Heart right ventricle (tissue), 16 donors: ENCODE measurements at regions not wholly inside any gene's neighbourhood (a gene's known extent, or its start where the extent isn't known, plus 50 kb on each side); places are given as distances from the start of the nearest gene placed in this dataset.
A peak's percentile ranks its signal among the peaks of the same experiment; 100 is the strongest.

Experiments used
- ATAC-seq, 8 donors: fragments of 200-7000 bp; cut with Tn5 transposase; one replicate each; pipeline ENCODE4 v1.9.1; 2020; ENCODE audit warnings: mild to moderate bottlenecking in 8 of 8, moderate library complexity in 8 of 8, moderate number of reproducible peaks in 1 of 8
- DNase-seq, 2 donors: peaks; one replicate each; pipeline ENCODE4 v3.0.0-alpha.2; 2020
- H3K27ac ChIP-seq, 10 donors: fragments of 200-600 bp; sonication (generic) in 2 of 10; one replicate each; pipeline versions ENCODE4 v1.5.0 to v1.8.0; 2020 to 2022; ENCODE audit warnings: mild to moderate bottlenecking in 3 of 10
- H3K27me3 ChIP-seq, 7 donors: fragments of 200-600 bp; one replicate each; pipeline ENCODE4 v1.8.0; 2021 to 2022; ENCODE audit warnings: mild to moderate bottlenecking in 2 of 7
- H3K36me3 ChIP-seq, 9 donors: fragments of 200-600 bp; sonication (generic) in 1 of 9; one replicate each; pipeline versions ENCODE4 v1.5.0 to v1.8.0; 2020 to 2022; ENCODE audit warnings: mild to moderate bottlenecking in 2 of 9
- H3K4me1 ChIP-seq, 9 donors: fragments of 200-600 bp; sonication (generic) in 1 of 9; one replicate each; pipeline versions ENCODE4 v1.5.0 to v1.8.0; 2020 to 2022; ENCODE audit warnings: mild to moderate bottlenecking in 4 of 9
- H3K4me3 ChIP-seq, 10 donors: fragments of 200-600 bp; sonication (generic) in 2 of 10; one replicate each; pipeline versions ENCODE4 v1.5.0 to v1.8.0; 2020 to 2022; ENCODE audit warnings: mild to moderate bottlenecking in 7 of 10, moderate library complexity in 2 of 10
- H3K9me3 ChIP-seq, 11 donors: fragments of 200-600 bp in 10 of 11; sonication (generic) in 2 of 11; one replicate each; pipeline versions ENCODE4 v1.5.0 to v1.8.0; 2013 to 2022; ENCODE audit warnings: mild to moderate bottlenecking in 2 of 11, control low read depth in 1 of 11, moderate library complexity in 1 of 11
- WGBS, 2 donors: extraction: QIAGEN DNeasy Blood & Tissue Kit; methylation state at CpG; one replicate each; pipeline ENCODE4 v1.1.7; 2013; ENCODE audit warnings: inconsistent platforms in 1 of 2; 5-methylcytosine and 5-hydroxymethylcytosine counted together
- intact Hi-C, 10 donors: fragments of 100-400 bp; cut with DNase I; formaldehyde crosslinking; loops; one replicate each; pipeline versions ENCODE4 v1.11.1 to v1.14.2; 2022
- TF ChIP-seq, protein P1 (sequence below), 9 donors: fragments of 200-600 bp; sonication (generic) in 2 of 9; IDR thresholded peaks; one replicate each; pipeline versions ENCODE4 v1.5.0 to v1.8.0; 2021 to 2022; ENCODE audit warnings: antibody characterized with exemption in 9 of 9, mild to moderate bottlenecking in 5 of 9, moderate library complexity in 1 of 9
- donor health status: Arrhythmogenic right ventricular cardiomyopathy.
- donor health status: ischemic (EF 13 %, LVEDD 7.1; RV severe dilation, severe dysfunction).
- donor health status: healthy with polysubstance abuse.
- donor health status: DM: no; HTN: yes; CAD: no.
- donor health status: DM: no; HTN: no; CAD: no.
- donor health status: ischemic (EF 25% LVEDD 6.9; RV normal size, moderate dysfunction).
- donor health status: ischemic (EF 25% LVEDD 5.7; RV mildly dilated, moderate dysfunction).
- donor health status: healthy.
- donor health status: DM: yes; HTN: yes; CAD: no.
- donor health status: Ischemic cardiomyopathy.
- donor health status: ischemic (EF 35%, LVEDD 5.7; RV mildly dilated, moderate dysfunction).
- donor health status: nonischemic (EF 11% LVEDD 7.7; RV severe dilation, severe dysfunction).
- donor health status: DM: yes; HTN: yes; CAD: no.
- donor health status: PGD.
- donor health status: ischemic (EF 29% LVEDD 5.4; RV normal size, mild dysfunction).
- donor health status: nonischemic (EF 23%, LVEDD 6.1; RV moderate dilation, normal function).

DNA sequence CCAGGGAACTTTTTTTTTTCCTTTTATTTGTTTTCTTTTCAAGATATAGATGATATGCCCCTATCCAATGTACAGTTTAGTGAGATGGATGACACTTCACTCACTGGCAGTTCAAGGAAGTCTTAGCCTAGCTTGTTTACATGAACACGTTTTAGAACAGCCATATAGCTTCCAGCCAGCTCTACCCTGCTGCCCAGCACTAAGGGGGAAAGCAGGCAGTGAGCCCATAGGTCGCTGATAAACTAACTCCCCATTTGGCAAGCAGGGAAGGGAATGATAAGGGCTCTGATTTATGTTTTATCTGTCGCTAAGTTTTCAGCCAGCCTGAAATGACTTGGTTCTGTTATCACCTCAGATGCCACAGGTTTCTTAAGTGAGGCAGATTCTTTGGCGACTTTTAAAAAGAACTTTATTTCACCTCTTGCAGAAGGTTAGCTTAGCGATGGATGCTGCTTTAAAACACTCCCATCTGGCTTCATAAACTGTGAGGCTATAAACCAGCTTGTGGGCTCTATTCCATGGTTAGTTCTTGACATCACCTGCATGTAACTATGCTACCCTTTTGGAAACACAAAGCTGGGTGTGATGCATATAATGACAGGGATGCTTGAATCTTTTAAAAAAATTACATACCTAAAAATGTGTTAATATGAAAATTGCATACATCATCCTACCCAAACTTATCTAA is 348.4 kb downstream of the FBXO8 start:
- intact Hi-C loops, result loop anchor here in 1 of 10 donors (10.0 kb wide), 1 partner anchor 400 kb away; the partner anchor contains the start of gene HAND2
- Histone ChIP-seq H3K36me3 (no peaks in the 10 kb centered on the region), H3K27ac (no peak overlapping the region), H3K9me3 (no peaks in the 10 kb centered on the region), H3K27me3 (peaks cover 0 to 3% (median 0%) of the 10 kb centered on the region in 7 donors), H3K4me3 (no peak overlapping the region), H3K4me1 (no peaks in the 10 kb centered on the region)
- TF ChIP-seq, protein P1, sequence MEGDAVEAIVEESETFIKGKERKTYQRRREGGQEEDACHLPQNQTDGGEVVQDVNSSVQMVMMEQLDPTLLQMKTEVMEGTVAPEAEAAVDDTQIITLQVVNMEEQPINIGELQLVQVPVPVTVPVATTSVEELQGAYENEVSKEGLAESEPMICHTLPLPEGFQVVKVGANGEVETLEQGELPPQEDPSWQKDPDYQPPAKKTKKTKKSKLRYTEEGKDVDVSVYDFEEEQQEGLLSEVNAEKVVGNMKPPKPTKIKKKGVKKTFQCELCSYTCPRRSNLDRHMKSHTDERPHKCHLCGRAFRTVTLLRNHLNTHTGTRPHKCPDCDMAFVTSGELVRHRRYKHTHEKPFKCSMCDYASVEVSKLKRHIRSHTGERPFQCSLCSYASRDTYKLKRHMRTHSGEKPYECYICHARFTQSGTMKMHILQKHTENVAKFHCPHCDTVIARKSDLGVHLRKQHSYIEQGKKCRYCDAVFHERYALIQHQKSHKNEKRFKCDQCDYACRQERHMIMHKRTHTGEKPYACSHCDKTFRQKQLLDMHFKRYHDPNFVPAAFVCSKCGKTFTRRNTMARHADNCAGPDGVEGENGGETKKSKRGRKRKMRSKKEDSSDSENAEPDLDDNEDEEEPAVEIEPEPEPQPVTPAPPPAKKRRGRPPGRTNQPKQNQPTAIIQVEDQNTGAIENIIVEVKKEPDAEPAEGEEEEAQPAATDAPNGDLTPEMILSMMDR (IDR thresholded peaks at IDR 0.05), result no peak
- DNase-seq (no peak), ATAC-seq (peak in 2 of 8 donors; percentile 54 to 55)
- 4 to 10% methylated on average over 5 of the region's 5 CpGs for WGBS, 2 donors

DNA sequence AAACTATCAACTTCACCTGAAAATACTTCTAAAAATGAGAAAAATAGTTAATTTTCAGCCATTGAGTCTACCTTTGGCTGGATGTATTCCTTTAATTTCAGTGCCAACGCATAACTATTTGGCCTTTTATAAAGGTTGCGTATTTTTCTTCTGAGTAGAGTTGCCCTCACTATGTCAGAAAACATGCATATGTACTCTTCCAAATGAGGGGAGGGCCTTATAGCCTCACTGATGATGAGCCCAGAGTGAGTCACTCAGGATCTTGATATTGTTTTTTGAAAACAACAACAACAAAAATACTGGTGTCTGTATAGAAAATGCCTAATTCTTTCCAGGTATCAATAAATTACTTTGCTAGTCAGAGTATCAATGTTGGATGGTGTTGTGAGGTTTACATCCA is 349.3 kb downstream of the FBXO8 start:
- intact Hi-C loops, result loop anchor here in 1 of 10 donors (10.0 kb wide), 1 partner anchor 399 kb away; the partner anchor contains the start of gene HAND2
- no peaks in the 10 kb centered on the region for H3K4me1 ChIP-seq

DNA sequence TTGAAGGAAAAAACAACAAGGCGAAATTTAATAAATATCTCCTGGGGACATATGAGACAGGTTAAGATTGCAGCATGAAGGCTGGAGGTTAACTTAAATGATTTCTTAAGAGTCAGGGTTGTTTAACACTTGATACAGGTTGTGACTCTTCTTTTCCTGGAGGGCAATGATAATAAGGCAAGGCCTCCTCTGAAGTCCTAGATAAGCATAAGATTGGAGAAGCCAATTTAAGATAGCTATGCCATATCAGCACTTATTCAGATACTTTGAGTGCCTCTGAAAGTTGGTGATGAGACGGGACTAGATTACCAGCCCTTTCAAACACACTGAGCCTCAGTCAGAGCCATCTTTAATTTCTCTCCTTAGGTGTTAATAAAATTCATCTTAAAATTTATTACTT is 350.8 kb downstream of the FBXO8 start:
- H3K4me1 ChIP-seq, result no peaks in the 10 kb centered on the region

More for the DNA sequence above, 349.3 kb downstream of the FBXO8 start:
- H3K36me3 ChIP-seq, result no peaks in the 10 kb centered on the region
- no peak overlapping the region for H3K4me3 ChIP-seq
- TF ChIP-seq, protein P1 (IDR thresholded peaks at IDR 0.05), result no peak
- peaks cover 0 to 3% (median 0%) of the 10 kb centered on the region in 7 donors for H3K27me3 ChIP-seq
- DNase-seq (no peak), ATAC-seq (no peak)
- no peaks in the 10 kb centered on the region for H3K9me3 ChIP-seq
- H3K27ac ChIP-seq, result no peak overlapping the region
- 46 to 65% methylated on average over 2 of the region's 2 CpGs for WGBS, 2 donors

DNA sequence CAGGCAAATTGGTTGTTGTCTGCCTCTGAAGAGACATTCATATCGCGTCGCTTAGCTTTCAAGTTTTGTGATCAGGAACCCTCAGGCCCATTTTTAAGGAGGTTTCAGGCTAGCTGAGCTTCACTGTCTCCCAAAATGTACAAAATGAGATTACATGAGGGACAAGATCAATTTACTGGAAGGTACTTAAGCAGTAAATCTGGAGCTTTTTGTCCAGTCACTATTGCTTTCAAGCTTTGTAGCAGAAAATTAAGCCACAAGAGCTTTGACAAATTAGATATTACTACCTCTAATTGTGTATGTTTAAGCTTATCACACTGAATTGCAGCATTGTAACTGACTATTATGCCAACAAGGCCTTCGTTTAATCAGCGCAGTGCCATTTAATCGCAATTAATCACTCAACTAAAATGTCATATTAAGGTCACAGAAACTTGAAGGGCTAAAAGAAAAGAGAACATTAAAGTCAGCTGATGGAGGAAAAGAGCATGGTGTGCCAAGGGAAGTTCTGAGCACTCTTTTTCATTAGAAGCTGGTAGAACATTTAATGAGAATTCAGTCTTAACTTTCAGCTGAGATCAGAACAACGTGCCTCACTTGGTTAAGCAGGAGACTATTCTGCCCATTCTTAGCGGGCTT is 353.0 kb downstream of the FBXO8 start:
- intact Hi-C loops, result loop anchor here in 1 of 10 donors (10.0 kb wide), 1 partner anchor 396 kb away; the partner anchor contains the start of gene HAND2
- Histone ChIP-seq H3K36me3 (no peaks in the 10 kb centered on the region), H3K27ac (no peak overlapping the region), H3K27me3 (no peaks in the 10 kb centered on the region), H3K9me3 (no peaks in the 10 kb centered on the region), H3K4me3 (no peak overlapping the region), H3K4me1 (no peaks in the 10 kb centered on the region)
- WGBS, 2 donors, result 82 to 83% methylated on average over 8 of the region's 8 CpGs
- ATAC-seq (no peak), DNase-seq (no peak)
- TF ChIP-seq, protein P1 (IDR thresholded peaks at IDR 0.05), result no peak

More for the DNA sequence above, 350.8 kb downstream of the FBXO8 start:
- intact Hi-C loops, result loop anchor here in 1 of 10 donors (10.0 kb wide), 1 partner anchor 398 kb away; the partner anchor contains the start of gene HAND2
- Histone ChIP-seq H3K27ac (no peak overlapping the region), H3K9me3 (no peaks in the 10 kb centered on the region), H3K36me3 (no peaks in the 10 kb centered on the region), H3K27me3 (peaks cover 0 to 3% (median 0%) of the 10 kb centered on the region in 7 donors), H3K4me3 (no peak overlapping the region)
- WGBS, 2 donors, result 54 to 78% methylated on average over 2 of the region's 2 CpGs
- ATAC-seq, result no peak
- DNase-seq, result no peak
- TF ChIP-seq, protein P1 (IDR thresholded peaks at IDR 0.05), result no peak
